RWPE2 (cell line): ENCODE measurements at regions not wholly inside any gene's neighbourhood (a gene's known extent, or its start where the extent isn't known, plus 50 kb on each side); places are given as distances from the start of the nearest gene placed in this dataset.

Experiments used
- ATAC-seq: fragments of 200-7000 bp; cut with Tn5 transposase; 3 replicates; pipeline ENCODE4 v1.9.1; 2021; ENCODE audit warnings: low read depth
- DNase-seq: peaks from one replicate; pipeline ENCODE4 v3.0.0-alpha.2; 2020; ENCODE audit warnings: low spot score
- H3K27ac ChIP-seq: fragments of 450-650 bp; 2 replicates; pipeline ENCODE4 v1.5.1; 2017; ENCODE audit warnings: mild to moderate bottlenecking; ENCODE audit not compliant: poor library complexity, severe bottlenecking
- H3K27me3 ChIP-seq: fragments of 250-450 bp; sonication (Bioruptor Pico); 2 replicates; pipeline ENCODE4 v1.5.1; 2021; ENCODE audit warnings: mild to moderate bottlenecking, moderate library complexity; ENCODE audit not compliant: insufficient read depth, poor library complexity, severe bottlenecking
- H3K36me3 ChIP-seq: fragments of 250-450 bp; sonication (Bioruptor Pico); 2 replicates; pipeline ENCODE4 v1.5.1; 2020; ENCODE audit warnings: low read depth, mild to moderate bottlenecking, moderate library complexity
- H3K4me1 ChIP-seq: fragments of 250-450 bp; sonication (Bioruptor Pico); 2 replicates; pipeline ENCODE4 v1.5.1; 2021; ENCODE audit warnings: mild to moderate bottlenecking, moderate library complexity; ENCODE audit not compliant: insufficient read depth, poor library complexity, severe bottlenecking
- H3K4me3 ChIP-seq: fragments of 250-450 bp; sonication (Bioruptor Pico); 2 replicates; pipeline ENCODE4 v1.5.1; 2021; ENCODE audit warnings: mild to moderate bottlenecking, moderate library complexity; ENCODE audit not compliant: severe bottlenecking
- H3K9me3 ChIP-seq: fragments of 250-450 bp; sonication (Bioruptor Pico); 2 replicates; pipeline ENCODE4 v1.5.1; 2021; ENCODE audit warnings: mild to moderate bottlenecking, moderate library complexity; ENCODE audit not compliant: severe bottlenecking
- TF ChIP-seq, protein P1 (sequence below): fragments of 450-650 bp; IDR thresholded peaks from one replicate; pipeline ENCODE4 v1.5.1; 2017; ENCODE audit warnings: mild to moderate bottlenecking, moderate library complexity; ENCODE audit not compliant: poor library complexity, severe bottlenecking

- ATAC-seq (no peak), DNase-seq (no peak)
- Histone ChIP-seq H3K27ac (no peak overlapping the region), H3K4me3 (no peak overlapping the region), H3K36me3 (no peaks in the 10 kb centered on the region), H3K27me3 (peaks cover 13% of the 10 kb centered on the region), H3K9me3 (no peaks in the 10 kb centered on the region), H3K4me1 (no peaks in the 10 kb centered on the region)
- TF ChIP-seq, protein P1, sequence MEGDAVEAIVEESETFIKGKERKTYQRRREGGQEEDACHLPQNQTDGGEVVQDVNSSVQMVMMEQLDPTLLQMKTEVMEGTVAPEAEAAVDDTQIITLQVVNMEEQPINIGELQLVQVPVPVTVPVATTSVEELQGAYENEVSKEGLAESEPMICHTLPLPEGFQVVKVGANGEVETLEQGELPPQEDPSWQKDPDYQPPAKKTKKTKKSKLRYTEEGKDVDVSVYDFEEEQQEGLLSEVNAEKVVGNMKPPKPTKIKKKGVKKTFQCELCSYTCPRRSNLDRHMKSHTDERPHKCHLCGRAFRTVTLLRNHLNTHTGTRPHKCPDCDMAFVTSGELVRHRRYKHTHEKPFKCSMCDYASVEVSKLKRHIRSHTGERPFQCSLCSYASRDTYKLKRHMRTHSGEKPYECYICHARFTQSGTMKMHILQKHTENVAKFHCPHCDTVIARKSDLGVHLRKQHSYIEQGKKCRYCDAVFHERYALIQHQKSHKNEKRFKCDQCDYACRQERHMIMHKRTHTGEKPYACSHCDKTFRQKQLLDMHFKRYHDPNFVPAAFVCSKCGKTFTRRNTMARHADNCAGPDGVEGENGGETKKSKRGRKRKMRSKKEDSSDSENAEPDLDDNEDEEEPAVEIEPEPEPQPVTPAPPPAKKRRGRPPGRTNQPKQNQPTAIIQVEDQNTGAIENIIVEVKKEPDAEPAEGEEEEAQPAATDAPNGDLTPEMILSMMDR, result no peak
Measured at GRCh38 chr22:27300536-27301285, 500.8 kb downstream of the MN1 start.

DNA sequence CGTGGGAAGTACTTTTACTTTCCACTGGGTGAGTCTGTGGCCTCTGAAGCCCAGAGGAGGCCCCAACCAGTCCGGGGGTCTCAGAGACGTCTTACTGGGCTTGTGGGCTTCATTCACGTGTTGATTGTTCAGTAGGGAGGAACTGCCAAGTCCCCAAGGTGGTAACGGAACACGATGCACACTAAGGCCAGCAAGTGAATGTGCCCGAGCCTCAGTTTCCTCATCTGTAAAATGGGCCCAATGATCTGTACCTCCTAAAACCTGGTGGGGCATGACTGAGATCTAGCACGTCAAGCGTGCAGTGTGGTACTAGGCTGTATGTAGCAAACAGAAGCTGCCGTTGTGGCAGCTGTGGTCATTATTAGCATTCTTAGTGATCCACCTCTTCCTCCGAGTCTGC, 499.1 kb downstream of the MN1 start:
- no peaks in the 10 kb centered on the region for H3K27me3 ChIP-seq
- ATAC-seq (no peak), DNase-seq (no peak)
- H3K27ac ChIP-seq, result no peak overlapping the region
- no peaks in the 10 kb centered on the region for H3K4me1 ChIP-seq
- no peaks in the 10 kb centered on the region for H3K36me3 ChIP-seq
- H3K4me3 ChIP-seq, result no peak overlapping the region
- TF ChIP-seq, protein P1, result no peak
- no peaks in the 10 kb centered on the region for H3K9me3 ChIP-seq

DNA sequence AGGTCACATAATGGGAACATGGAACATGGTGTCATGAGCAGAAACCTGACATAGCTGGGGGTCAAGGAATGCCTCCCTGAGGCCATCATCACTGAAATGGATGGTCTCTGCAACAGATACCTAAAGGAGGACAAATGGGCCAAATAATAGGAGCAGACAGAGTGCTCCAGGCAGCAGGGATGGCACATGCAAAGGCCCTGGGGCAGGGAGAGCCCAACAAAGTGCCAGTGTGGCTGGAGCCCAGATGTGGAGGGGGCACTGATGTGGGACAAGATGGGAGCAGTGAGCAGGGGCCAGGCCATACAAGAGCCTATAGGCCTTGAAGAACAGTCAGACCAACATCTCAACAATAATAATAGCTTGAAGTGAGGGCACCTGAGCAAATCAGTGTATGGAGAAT, 497.8 kb downstream of the MN1 start:
- ATAC-seq, result no peak
- Histone ChIP-seq H3K27me3 (no peaks in the 10 kb centered on the region), H3K27ac (no peak overlapping the region), H3K4me1 (no peaks in the 10 kb centered on the region), H3K36me3 (no peaks in the 10 kb centered on the region), H3K9me3 (no peaks in the 10 kb centered on the region), H3K4me3 (no peak overlapping the region)
- no peak for DNase-seq
- TF ChIP-seq, protein P1, result no peak

- TF ChIP-seq, protein P1, result no peak
- no peak for DNase-seq
- no peak for ATAC-seq
- no peak overlapping the region for H3K27ac ChIP-seq
- no peaks in the 10 kb centered on the region for H3K9me3 ChIP-seq
- H3K36me3 ChIP-seq, result no peaks in the 10 kb centered on the region
- no peak overlapping the region for H3K4me3 ChIP-seq
- no peaks in the 10 kb centered on the region for H3K27me3 ChIP-seq
- H3K4me1 ChIP-seq, result no peaks in the 10 kb centered on the region
Measured at GRCh38 chr22:27306771-27307170, 494.8 kb downstream of the MN1 start.

GRCh38 chr22:27307545-27308247, 493.9 kb downstream of the MN1 start:
- Histone ChIP-seq H3K27me3 (no peaks in the 10 kb centered on the region), H3K4me1 (no peaks in the 10 kb centered on the region), H3K9me3 (no peaks in the 10 kb centered on the region), H3K27ac (no peak overlapping the region), H3K4me3 (no peak overlapping the region), H3K36me3 (no peaks in the 10 kb centered on the region)
- no peak for DNase-seq
- no peak for ATAC-seq
- TF ChIP-seq, protein P1, result no peak
